Tibial nerve (tissue), 4 donors: ENCODE measurements at regions not wholly inside any gene's neighbourhood (a gene's known extent, or its start where the extent isn't known, plus 50 kb on each side); places are given as distances from the start of the nearest gene placed in this dataset.

Experiments
- EP300 ChIP-seq, 2 donors: sonication (generic); formaldehyde crosslinking; IDR thresholded peaks; one replicate each; pipeline ENCODE4 v1.6.1; 2017; ENCODE audit warnings: antibody characterized with exemption in 2 of 2, mild to moderate bottlenecking in 1 of 2
- TF ChIP-seq, protein P1 (sequence below), 5 experiments: fragments of 200-600 bp in 3 of 5; fragments of 450-650 bp in 2 of 5; sonication (generic) in 3 of 5; IDR thresholded peaks; one replicate each; pipeline ENCODE4 v1.5.1; 2016 to 2019; ENCODE audit warnings: antibody characterized with exemption in 5 of 5, mild to moderate bottlenecking in 3 of 5, moderate library complexity in 2 of 5

DNA sequence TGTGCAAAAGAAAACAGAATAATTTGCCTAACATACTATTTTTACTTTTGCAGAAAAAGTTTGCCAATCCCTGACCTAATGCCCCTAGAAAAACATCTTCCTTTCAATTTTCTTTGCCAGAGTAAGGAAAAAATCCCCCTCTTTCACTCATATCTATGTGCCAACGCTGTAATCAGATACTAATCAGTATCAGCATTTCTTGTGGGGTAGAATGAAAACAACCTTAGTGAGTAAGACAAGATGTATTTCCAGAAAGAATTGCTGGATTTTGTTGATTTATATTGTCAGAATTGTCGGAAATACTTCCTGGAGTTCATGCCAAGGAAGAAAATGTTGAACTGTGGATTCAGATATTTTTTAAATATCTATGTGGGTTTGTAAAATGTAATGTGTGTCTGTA lies 1893.8 kb downstream of the NCAM2 start:
- TF ChIP-seq EP300 (IDR thresholded peaks at IDR 0.05) = no peak
- TF ChIP-seq, protein P1, sequence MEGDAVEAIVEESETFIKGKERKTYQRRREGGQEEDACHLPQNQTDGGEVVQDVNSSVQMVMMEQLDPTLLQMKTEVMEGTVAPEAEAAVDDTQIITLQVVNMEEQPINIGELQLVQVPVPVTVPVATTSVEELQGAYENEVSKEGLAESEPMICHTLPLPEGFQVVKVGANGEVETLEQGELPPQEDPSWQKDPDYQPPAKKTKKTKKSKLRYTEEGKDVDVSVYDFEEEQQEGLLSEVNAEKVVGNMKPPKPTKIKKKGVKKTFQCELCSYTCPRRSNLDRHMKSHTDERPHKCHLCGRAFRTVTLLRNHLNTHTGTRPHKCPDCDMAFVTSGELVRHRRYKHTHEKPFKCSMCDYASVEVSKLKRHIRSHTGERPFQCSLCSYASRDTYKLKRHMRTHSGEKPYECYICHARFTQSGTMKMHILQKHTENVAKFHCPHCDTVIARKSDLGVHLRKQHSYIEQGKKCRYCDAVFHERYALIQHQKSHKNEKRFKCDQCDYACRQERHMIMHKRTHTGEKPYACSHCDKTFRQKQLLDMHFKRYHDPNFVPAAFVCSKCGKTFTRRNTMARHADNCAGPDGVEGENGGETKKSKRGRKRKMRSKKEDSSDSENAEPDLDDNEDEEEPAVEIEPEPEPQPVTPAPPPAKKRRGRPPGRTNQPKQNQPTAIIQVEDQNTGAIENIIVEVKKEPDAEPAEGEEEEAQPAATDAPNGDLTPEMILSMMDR (IDR thresholded peaks at IDR 0.05) = no peak
